HFFc6 (cell line): ENCODE measurements at regions not wholly inside any gene's neighbourhood (a gene's known extent, or its start where the extent isn't known, plus 50 kb on each side); places are given as distances from the start of the nearest gene placed in this dataset.

Experiments
- DNase-seq: peaks from one replicate; pipeline ENCODE4 v3.0.0-alpha.2; 2018
- H3K27ac Mint-ChIP-seq: 2 replicates; pipeline ENCODE4 v1.8.0; 2020; ENCODE audit warnings: mild to moderate bottlenecking, mixed read lengths
- H3K27me3 Mint-ChIP-seq: 2 replicates; pipeline ENCODE4 v1.8.0; 2021; ENCODE audit warnings: mild to moderate bottlenecking, moderate library complexity, mixed read lengths; ENCODE audit not compliant: insufficient read depth
- H3K36me3 Mint-ChIP-seq: 2 replicates; pipeline ENCODE4 v1.8.0; 2021; ENCODE audit warnings: low read depth, mixed read lengths
- H3K4me1 Mint-ChIP-seq: 2 replicates; pipeline ENCODE4 v1.8.0; 2020; ENCODE audit warnings: low read depth, mixed read lengths
- H3K4me3 Mint-ChIP-seq: 2 replicates; pipeline ENCODE4 v1.8.0; 2020; ENCODE audit warnings: mild to moderate bottlenecking, moderate library complexity, mixed read lengths
- H3K9me3 Mint-ChIP-seq: 2 replicates; pipeline ENCODE4 v1.8.0; 2020; ENCODE audit warnings: mild to moderate bottlenecking, mixed read lengths
- TF ChIP-seq, protein P1 (sequence below): fragments of 200-600 bp; sonication (generic); IDR thresholded peaks from 2 replicates; pipeline ENCODE4 v1.5.0; 2021; ENCODE audit warnings: antibody characterized with exemption, mild to moderate bottlenecking

GRCh38 chr14:101151927-101152305 lies 248.4 kb upstream of the RTL1 start:
- H3K4me1 Mint-ChIP-seq = no peaks in the 10 kb centered on the region
- H3K27me3 Mint-ChIP-seq = peaks cover 20% of the 10 kb centered on the region
- H3K4me3 Mint-ChIP-seq = no peak overlapping the region
- H3K27ac Mint-ChIP-seq = no peak overlapping the region
- H3K36me3 Mint-ChIP-seq = no peaks in the 10 kb centered on the region
- DNase-seq = no peak
- TF ChIP-seq, protein P1, sequence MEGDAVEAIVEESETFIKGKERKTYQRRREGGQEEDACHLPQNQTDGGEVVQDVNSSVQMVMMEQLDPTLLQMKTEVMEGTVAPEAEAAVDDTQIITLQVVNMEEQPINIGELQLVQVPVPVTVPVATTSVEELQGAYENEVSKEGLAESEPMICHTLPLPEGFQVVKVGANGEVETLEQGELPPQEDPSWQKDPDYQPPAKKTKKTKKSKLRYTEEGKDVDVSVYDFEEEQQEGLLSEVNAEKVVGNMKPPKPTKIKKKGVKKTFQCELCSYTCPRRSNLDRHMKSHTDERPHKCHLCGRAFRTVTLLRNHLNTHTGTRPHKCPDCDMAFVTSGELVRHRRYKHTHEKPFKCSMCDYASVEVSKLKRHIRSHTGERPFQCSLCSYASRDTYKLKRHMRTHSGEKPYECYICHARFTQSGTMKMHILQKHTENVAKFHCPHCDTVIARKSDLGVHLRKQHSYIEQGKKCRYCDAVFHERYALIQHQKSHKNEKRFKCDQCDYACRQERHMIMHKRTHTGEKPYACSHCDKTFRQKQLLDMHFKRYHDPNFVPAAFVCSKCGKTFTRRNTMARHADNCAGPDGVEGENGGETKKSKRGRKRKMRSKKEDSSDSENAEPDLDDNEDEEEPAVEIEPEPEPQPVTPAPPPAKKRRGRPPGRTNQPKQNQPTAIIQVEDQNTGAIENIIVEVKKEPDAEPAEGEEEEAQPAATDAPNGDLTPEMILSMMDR = no peak
- no peaks in the 10 kb centered on the region for H3K9me3 Mint-ChIP-seq

GRCh38 chr14:101152855-101153254 lies 249.3 kb upstream of the RTL1 start:
- DNase-seq = no peak
- TF ChIP-seq, protein P1 = no peak
- Mint-ChIP-seq H3K4me1 (no peaks in the 10 kb centered on the region), H3K4me3 (no peak overlapping the region), H3K27ac (no peak overlapping the region), H3K27me3 (peaks cover 20% of the 10 kb centered on the region), H3K36me3 (no peaks in the 10 kb centered on the region), H3K9me3 (no peaks in the 10 kb centered on the region)

DNA sequence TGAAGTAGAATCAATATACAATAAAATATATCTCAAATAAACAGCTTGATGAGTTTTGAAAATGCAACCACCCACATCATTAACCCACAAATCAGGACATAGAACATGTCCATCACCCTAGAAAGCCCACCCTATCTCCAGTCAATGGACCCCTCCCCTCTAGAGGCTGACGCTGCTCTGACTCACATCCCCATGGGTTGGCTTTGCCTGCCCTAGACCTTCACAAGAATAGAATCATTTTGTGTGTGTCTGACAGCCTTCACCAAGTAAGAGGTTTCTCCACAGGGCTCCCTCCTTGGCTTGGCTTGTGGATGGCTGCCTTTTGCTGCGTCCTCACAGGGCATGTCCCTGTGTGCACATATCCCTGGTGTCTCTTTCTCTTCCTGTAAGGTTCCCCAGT lies 250.2 kb upstream of the RTL1 start:
- H3K27me3 Mint-ChIP-seq = peaks cover 18% of the 10 kb centered on the region
- DNase-seq = no peak
- no peaks in the 10 kb centered on the region for H3K36me3 Mint-ChIP-seq
- TF ChIP-seq, protein P1 = no peak
- H3K4me1 Mint-ChIP-seq = no peaks in the 10 kb centered on the region
- H3K4me3 Mint-ChIP-seq = no peak overlapping the region
- H3K27ac Mint-ChIP-seq = no peak overlapping the region
- no peaks in the 10 kb centered on the region for H3K9me3 Mint-ChIP-seq

GRCh38 chr14:101155575-101155974 lies 252.1 kb upstream of the RTL1 start:
- TF ChIP-seq, protein P1 = no peak
- DNase-seq = no peak
- Mint-ChIP-seq H3K36me3 (no peaks in the 10 kb centered on the region), H3K9me3 (no peaks in the 10 kb centered on the region), H3K27ac (no peak overlapping the region), H3K27me3 (peaks cover 10% of the 10 kb centered on the region), H3K4me1 (no peaks in the 10 kb centered on the region), H3K4me3 (no peak overlapping the region)

GRCh38 chr14:101167428-101167827 lies 263.9 kb upstream of the RTL1 start:
- TF ChIP-seq, protein P1 = no peak
- no peak for DNase-seq
- Mint-ChIP-seq H3K27ac (no peak overlapping the region), H3K36me3 (no peaks in the 10 kb centered on the region), H3K27me3 (peaks cover 3% of the 10 kb centered on the region), H3K9me3 (peaks cover 16% of the 10 kb centered on the region), H3K4me1 (no peaks in the 10 kb centered on the region), H3K4me3 (no peak overlapping the region)

DNA sequence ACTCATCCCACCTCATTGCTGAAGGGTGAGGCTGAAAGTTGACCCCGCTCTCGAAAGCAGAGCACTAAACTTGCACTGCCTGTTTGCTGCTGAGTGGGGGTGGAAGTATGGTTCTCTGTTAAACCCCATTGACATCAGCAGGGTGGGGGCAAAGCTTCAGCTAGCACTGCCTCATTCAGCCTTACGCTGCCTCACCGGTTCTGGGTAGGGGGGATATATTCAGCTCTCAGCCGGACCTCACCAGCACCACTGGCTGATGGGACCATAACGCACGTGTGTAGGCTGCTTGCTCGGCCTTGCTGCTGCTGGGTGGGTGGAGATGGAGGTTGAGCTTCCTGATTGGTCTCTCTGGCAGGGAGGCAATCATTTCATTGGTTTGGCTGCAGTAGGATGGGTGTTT lies 265.7 kb upstream of the RTL1 start:
- H3K27ac Mint-ChIP-seq = no peak overlapping the region
- H3K27me3 Mint-ChIP-seq = peaks cover 8% of the 10 kb centered on the region
- no peaks in the 10 kb centered on the region for H3K36me3 Mint-ChIP-seq
- no peaks in the 10 kb centered on the region for H3K4me1 Mint-ChIP-seq
- peaks cover 21% of the 10 kb centered on the region for H3K9me3 Mint-ChIP-seq
- no peak overlapping the region for H3K4me3 Mint-ChIP-seq
- TF ChIP-seq, protein P1 = no peak
- DNase-seq = no peak
